IMR-90 (cell line): ENCODE measurements at regions not wholly inside any gene's neighbourhood (a gene's known extent, or its start where the extent isn't known, plus 50 kb on each side); places are given as distances from the start of the nearest gene placed in this dataset.
A peak's percentile ranks its signal among the peaks of the same experiment; 100 is the strongest.

ENCODE experiments used
- ATAC-seq: fragments of 200-7000 bp; cut with Tn5 transposase; 2 replicates; pipeline ENCODE4 v1.9.1; 2020; ENCODE audit warnings: low read depth, mild to moderate bottlenecking, moderate library complexity
- BruUV-seq: library from RNA; stranded (reverse); fragments of 400-500 nt; replicated peaks from 2 replicates; lab custom pipeline; 2021; lab: Mats Ljungman, UMichigan
- CTCF ChIA-PET: fragments of 300-600 bp; formaldehyde crosslinking; extraction: SDS; loops from one replicate; lab custom pipeline; 2021; ENCODE audit warnings: antibody characterized with exemption; lab: Yijun Ruan, JAX
- POLR2A ChIA-PET: fragments of 300-600 bp; sonication (Branson Sonifier 250); formaldehyde crosslinking; loops from one replicate; lab custom pipeline; 2022; ENCODE audit warnings: antibody characterized with exemption; ENCODE audit not compliant: unreplicated experiment; lab: Charles Lee
- DNase-seq: peaks from one replicate; pipeline ENCODE4 v3.0.0; 2013
- H2AFZ ChIP-seq: replicated peaks from 2 replicates; pipeline ENCODE3; 2013; ENCODE audit warnings: low read length, mild to moderate bottlenecking; ENCODE audit not compliant: poor library complexity
- H2AK5ac ChIP-seq: 2 replicates; pipeline ENCODE4 v1.6.1; 2013; ENCODE audit warnings: low read depth, low read length, inconsistent platforms
- H2AK9ac ChIP-seq: replicated peaks from 2 replicates; pipeline ENCODE3; 2013; ENCODE audit warnings: mild to moderate bottlenecking, low read depth, low read length, moderate library complexity; ENCODE audit not compliant: poor library complexity
- H2BK120ac ChIP-seq: 2 replicates; pipeline ENCODE4 v1.6.1; 2013; ENCODE audit warnings: low read depth, low read length, inconsistent platforms
- H2BK15ac ChIP-seq: 3 replicates; pipeline ENCODE4 v1.6.1; 2013; ENCODE audit warnings: low read depth, low read length, inconsistent platforms
- H2BK20ac ChIP-seq: 2 replicates; pipeline ENCODE4 v1.6.1; 2013; ENCODE audit warnings: low read depth, mild to moderate bottlenecking, inconsistent platforms, low read length, moderate library complexity
- H2BK5ac ChIP-seq: 2 replicates; pipeline ENCODE4 v1.6.1; 2013; ENCODE audit warnings: mild to moderate bottlenecking, low read depth, low read length, inconsistent platforms; ENCODE audit not compliant: poor library complexity, severe bottlenecking
- H3K14ac ChIP-seq: replicated peaks from 2 replicates; pipeline ENCODE4 v1.6.1; 2013; ENCODE audit warnings: low read depth, low read length, inconsistent platforms
- H3K18ac ChIP-seq: 2 replicates; pipeline ENCODE4 v1.6.1; 2013; ENCODE audit warnings: low read depth, low read length, control low read depth
- H3K23ac ChIP-seq: 2 replicates; pipeline ENCODE4 v1.6.1; 2013; ENCODE audit warnings: low read depth, low read length, inconsistent platforms
- H3K27ac ChIP-seq: 2 replicates; pipeline ENCODE4 v1.5.1; 2013; ENCODE audit warnings: mild to moderate bottlenecking, control low read depth, low read length; ENCODE audit not compliant: insufficient read depth
- H3K27me3 ChIP-seq: 2 replicates; pipeline ENCODE4 v1.6.1; 2013; ENCODE audit warnings: low read length; ENCODE audit not compliant: control insufficient read depth, insufficient read depth
- H3K36me3 ChIP-seq: 2 replicates; pipeline ENCODE4 v1.6.1; 2013; ENCODE audit warnings: low read length, mixed read lengths; ENCODE audit not compliant: control insufficient read depth, insufficient read depth
- H3K4ac ChIP-seq: 2 replicates; pipeline ENCODE4 v1.6.1; 2013; ENCODE audit warnings: low read depth, low read length, inconsistent platforms
- H3K4me1 ChIP-seq: 2 replicates; pipeline ENCODE4 v1.6.1; 2013; ENCODE audit warnings: low read length, mixed read lengths; ENCODE audit not compliant: control insufficient read depth, insufficient read depth
- H3K4me2 ChIP-seq: 2 replicates; pipeline ENCODE4 v1.6.1; 2013; ENCODE audit warnings: low read depth, mild to moderate bottlenecking, control low read depth, low read length, moderate library complexity
- H3K4me3 ChIP-seq: 2 replicates; pipeline ENCODE4 v1.5.1; 2013; ENCODE audit warnings: low read depth, mild to moderate bottlenecking, control low read depth, low read length, moderate library complexity; ENCODE audit not compliant: insufficient read depth
- H3K56ac ChIP-seq: 2 replicates; pipeline ENCODE4 v1.6.1; 2013; ENCODE audit warnings: low read length, inconsistent platforms; ENCODE audit not compliant: insufficient read depth; ENCODE audit errors: extremely low read depth
- H3K79me1 ChIP-seq, 2 experiments: 2 replicates each; pipeline ENCODE4 v1.6.1; 2013; ENCODE audit warnings: low read length in 2 of 2, inconsistent platforms in 1 of 2, low read depth in 1 of 2
- H3K9ac ChIP-seq: 2 replicates; pipeline ENCODE4 v1.6.1; 2013; ENCODE audit warnings: low read depth, low read length, control low read depth
- H3K9me1 ChIP-seq: 2 replicates; pipeline ENCODE4 v1.6.1; 2013; ENCODE audit warnings: low read length, inconsistent platforms; ENCODE audit not compliant: insufficient read depth
- H3K9me3 ChIP-seq: 2 replicates; pipeline ENCODE4 v1.6.1; 2013; ENCODE audit warnings: low read length; ENCODE audit not compliant: control insufficient read depth, insufficient read depth
- H4K20me1 ChIP-seq: 2 replicates; pipeline ENCODE4 v1.6.1; 2013; ENCODE audit warnings: low read length, inconsistent platforms; ENCODE audit not compliant: insufficient read depth
- H4K5ac ChIP-seq: 2 replicates; pipeline ENCODE4 v1.6.1; 2013; ENCODE audit warnings: mild to moderate bottlenecking, low read depth, low read length, control low read depth
- H4K8ac ChIP-seq, 2 experiments: 2 replicates each; pipeline ENCODE4 v1.6.1; 2013; ENCODE audit warnings: low read depth in 2 of 2, low read length in 2 of 2, control low read depth in 1 of 2, inconsistent platforms in 1 of 2
- H4K91ac ChIP-seq: 2 replicates; pipeline ENCODE4 v1.6.1; 2013; ENCODE audit warnings: low read depth, low read length, inconsistent platforms; ENCODE audit not compliant: insufficient read depth
- BHLHE40 ChIP-seq: fragments of 150-350 bp; IDR thresholded peaks from 2 replicates; pipeline ENCODE4 v1.6.1; 2016; ENCODE audit warnings: mild to moderate bottlenecking, low read depth, low read length
- CEBPB ChIP-seq: IDR thresholded peaks from 2 replicates; pipeline ENCODE4 v1.6.1; 2012; ENCODE audit warnings: low read depth, low read length, improper control_type of control experiment
- MAZ ChIP-seq: IDR thresholded peaks from 2 replicates; pipeline ENCODE4 v1.6.1; 2012; ENCODE audit warnings: low read depth, mild to moderate bottlenecking, low read length, improper control_type of control experiment, moderate library complexity, borderline replicate concordance
- WGBS, 2 experiments: methylation state at CpG; one replicate each; pipeline versions ENCODE4 v1.1.5 to v1.1.7; 2013; ENCODE audit warnings: missing lambda C conversion rate in 2 of 2; ENCODE audit not compliant: insufficient read length in 1 of 2; ENCODE audit errors: extremely low coverage in 2 of 2; 5-methylcytosine and 5-hydroxymethylcytosine counted together
- dilution Hi-C: fragments of 300-500 bp; cut with HindIII; formaldehyde crosslinking; loops from one replicate; pipeline ENCODE4 v1.14.3; 2018; ENCODE audit warnings: low sequenced_read_pairs; ENCODE audit not compliant: unreplicated experiment
- in situ Hi-C: fragments of 300-500 bp; cut with MboI; formaldehyde crosslinking; loops from 3 replicates; pipeline ENCODE4 v1.14.3; 2019; ENCODE audit warnings: low sequenced_read_pairs, inconsistent platforms, mixed read lengths
- intact Hi-C: fragments of 100-400 bp; cut with micrococcal nuclease; formaldehyde crosslinking; loops from 2 replicates; pipeline ENCODE4 v1.10.0; 2022
- TF ChIP-seq, protein P1 (sequence below): fragments of 150-350 bp; IDR thresholded peaks from 2 replicates; pipeline ENCODE4 v1.6.1; 2017; ENCODE audit warnings: mild to moderate bottlenecking, antibody characterized with exemption, low read length, low read depth

DNA sequence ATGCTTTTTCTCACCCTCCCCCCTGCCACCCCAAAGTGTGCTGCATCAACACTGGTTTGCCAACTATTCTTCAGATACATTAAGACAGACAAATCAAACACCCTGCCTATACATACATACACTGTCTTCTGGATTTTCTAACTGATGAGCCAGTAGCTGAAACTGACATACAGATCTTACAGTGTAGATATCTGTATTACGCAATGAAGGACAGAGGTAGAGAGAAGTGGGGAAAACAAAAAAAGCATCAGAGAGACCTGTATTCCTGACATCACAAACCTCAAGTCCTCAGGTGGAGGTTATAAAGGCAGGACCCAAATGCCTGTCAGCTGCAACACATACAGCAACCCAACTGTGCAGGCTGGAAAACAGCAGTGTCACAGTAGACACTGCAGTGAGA is 535.4 kb downstream of the HACE1 start:
- Histone ChIP-seq H3K27ac (no peak overlapping the region), H3K27me3 (no peaks in the 10 kb centered on the region), H2BK120ac (no peak overlapping the region), H3K4me1 (no peaks in the 10 kb centered on the region), H3K9me1 (no peaks in the 10 kb centered on the region), H3K4me3 (no peak overlapping the region), H3K4me2 (no peak overlapping the region), H2BK15ac (no peak overlapping the region), H3K36me3 (no peaks in the 10 kb centered on the region), H4K20me1 (no peaks in the 10 kb centered on the region), H3K9me3 (peaks cover 9% of the 10 kb centered on the region), H3K14ac (no peak overlapping the region), H3K18ac (no peak overlapping the region), H4K8ac (no peak overlapping the region), H2AFZ (no peak overlapping the region), H3K56ac (no peak overlapping the region), H2BK5ac (no peak overlapping the region), H2AK5ac (no peak overlapping the region), H2AK9ac (no peak overlapping the region), H3K79me1 (no peaks in the 10 kb centered on the region), H4K5ac (no peak overlapping the region), H2BK20ac (no peak overlapping the region), H3K9ac (no peak overlapping the region), H3K4ac (no peak overlapping the region), H4K91ac (no peak overlapping the region), H3K23ac (no peak overlapping the region)
- in situ Hi-C loops (no loop called here), intact Hi-C loops (no loop called here), dilution Hi-C loops (no loop called here)
- WGBS, 2 experiments = no CpG with 5 or more reads among the region's 1 CpG
- no peak for TF ChIP-seq MAZ
- TF ChIP-seq, protein P1, sequence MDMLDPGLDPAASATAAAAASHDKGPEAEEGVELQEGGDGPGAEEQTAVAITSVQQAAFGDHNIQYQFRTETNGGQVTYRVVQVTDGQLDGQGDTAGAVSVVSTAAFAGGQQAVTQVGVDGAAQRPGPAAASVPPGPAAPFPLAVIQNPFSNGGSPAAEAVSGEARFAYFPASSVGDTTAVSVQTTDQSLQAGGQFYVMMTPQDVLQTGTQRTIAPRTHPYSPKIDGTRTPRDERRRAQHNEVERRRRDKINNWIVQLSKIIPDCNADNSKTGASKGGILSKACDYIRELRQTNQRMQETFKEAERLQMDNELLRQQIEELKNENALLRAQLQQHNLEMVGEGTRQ = no peak
- no peak for TF ChIP-seq BHLHE40
- TF ChIP-seq CEBPB = peak; percentile 76
- no peak for DNase-seq
- POLR2A ChIA-PET = no interaction called here
- no peak for ATAC-seq
- CTCF ChIA-PET = no interaction called here
- no TSS peak for BruUV-seq
